HG02884 (cell line): ENCODE measurements at regions not wholly inside any gene's neighbourhood (a gene's known extent, or its start where the extent isn't known, plus 50 kb on each side); places are given as distances from the start of the nearest gene placed in this dataset.

Source experiments
- ATAC-seq: cut with Tn5 transposase; IDR thresholded peaks from one replicate; pipeline ENCODE4 v1.9.1; 2021; ENCODE audit warnings: mild to moderate bottlenecking, moderate library complexity; ENCODE audit not compliant: unreplicated experiment

DNA sequence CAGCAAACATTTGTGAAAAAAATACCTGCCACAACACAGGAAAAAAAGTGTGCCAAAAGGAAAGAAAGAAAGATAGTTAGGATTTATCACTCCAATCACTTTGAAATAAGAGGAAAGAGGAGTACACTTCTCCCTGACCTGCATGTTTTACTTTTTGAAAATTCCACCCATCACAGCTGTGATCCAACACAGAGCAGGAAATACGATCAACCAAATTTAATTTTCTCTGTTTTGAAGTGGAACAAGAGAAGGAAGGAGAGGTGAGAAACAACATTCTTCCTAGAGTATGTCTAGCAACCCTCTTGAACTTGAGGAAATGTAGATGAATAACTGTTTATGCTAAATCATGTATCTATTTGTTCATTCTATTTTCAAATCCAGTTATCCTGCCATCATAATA lies 284.7 kb upstream of the SYT1 start:
- no peak for ATAC-seq

DNA sequence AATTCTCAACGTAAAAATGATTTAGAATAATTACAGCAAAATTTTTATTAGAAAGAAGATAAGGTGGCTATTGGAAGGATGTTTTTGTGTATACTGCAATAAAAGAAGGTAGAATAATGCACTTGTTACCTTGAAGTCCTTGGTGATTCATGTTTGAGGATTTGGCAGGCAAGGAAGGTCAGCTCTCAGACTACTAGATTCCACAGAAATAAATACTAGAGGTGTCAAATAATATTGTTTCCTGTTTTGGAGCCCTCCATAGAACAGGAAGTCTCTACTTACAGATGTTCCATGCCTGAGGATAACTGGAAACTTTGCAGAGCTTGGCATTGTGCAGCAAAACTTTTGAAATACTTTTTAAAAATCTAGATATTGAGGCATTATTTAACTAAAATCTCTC lies 284.3 kb upstream of the SYT1 start:
- ATAC-seq, result no peak

GRCh38 chr12:78584695-78585094 lies 279.9 kb upstream of the SYT1 start:
- ATAC-seq, result no peak

GRCh38 chr12:78585132-78585531 lies 279.4 kb upstream of the SYT1 start:
- ATAC-seq, result no peak

DNA sequence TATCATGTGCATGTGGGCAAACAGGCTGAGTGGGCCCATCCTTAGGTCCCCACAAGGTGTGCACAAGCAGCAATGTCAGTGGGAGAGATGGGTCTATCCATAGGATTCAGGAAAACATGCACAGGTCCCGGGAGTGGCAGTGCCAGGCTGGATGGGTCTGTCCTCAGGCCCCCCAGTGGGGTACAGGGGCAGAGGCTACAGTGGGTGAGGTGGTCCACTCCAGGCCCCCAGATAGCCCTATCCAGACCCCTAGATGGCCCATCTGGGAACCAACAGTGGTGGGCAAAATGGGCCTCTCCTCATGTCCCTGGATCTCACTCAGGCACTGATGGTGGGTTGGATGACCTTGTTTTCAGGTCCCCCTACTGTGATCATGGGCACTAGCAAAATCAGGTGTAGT lies 277.8 kb upstream of the SYT1 start:
- no peak for ATAC-seq

- no peak for ATAC-seq
Measured at GRCh38 chr12:78599366-78599765, 265.2 kb upstream of the SYT1 start.

DNA sequence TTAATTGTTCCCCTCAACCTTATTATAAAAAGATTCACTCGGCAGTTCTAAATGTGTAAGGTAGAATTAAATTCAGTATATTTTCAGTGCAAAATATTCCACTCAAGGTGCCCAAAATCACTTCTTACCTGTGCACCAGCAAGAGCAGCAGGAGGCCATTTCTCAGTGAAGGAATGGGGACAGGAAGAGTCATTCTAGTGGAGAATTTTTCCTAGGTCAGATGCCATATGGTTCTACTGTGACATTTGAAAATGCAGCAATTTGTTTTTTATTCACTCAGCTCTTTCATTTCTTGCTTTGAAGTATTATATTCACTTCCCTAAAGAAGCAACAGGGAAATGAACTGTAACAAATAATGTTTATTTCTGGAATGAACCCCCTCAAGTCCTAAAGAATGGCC lies 264.0 kb upstream of the SYT1 start:
- ATAC-seq, result no peak

DNA sequence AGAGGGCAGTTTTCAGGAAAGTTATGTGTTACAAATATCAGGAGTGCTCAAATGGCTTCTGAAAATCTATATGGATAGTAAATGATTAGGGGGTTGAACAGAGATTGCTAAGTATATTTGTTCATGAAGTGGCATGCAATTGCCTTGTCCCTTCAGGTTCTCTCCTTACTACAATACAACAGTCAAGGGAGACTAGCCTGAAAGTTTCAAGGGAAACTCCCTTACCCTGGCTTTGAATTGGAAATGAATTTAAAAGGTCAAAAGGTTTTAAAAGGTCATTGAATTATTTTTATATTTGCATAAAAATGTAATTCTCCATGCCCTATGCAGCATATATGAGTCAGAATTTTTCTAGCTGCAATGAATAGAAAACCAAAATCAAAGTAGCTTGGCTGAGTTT lies 253.1 kb upstream of the SYT1 start:
- ATAC-seq, result no peak

GRCh38 chr12:78612190-78612589 lies 252.4 kb upstream of the SYT1 start:
- no peak for ATAC-seq

DNA sequence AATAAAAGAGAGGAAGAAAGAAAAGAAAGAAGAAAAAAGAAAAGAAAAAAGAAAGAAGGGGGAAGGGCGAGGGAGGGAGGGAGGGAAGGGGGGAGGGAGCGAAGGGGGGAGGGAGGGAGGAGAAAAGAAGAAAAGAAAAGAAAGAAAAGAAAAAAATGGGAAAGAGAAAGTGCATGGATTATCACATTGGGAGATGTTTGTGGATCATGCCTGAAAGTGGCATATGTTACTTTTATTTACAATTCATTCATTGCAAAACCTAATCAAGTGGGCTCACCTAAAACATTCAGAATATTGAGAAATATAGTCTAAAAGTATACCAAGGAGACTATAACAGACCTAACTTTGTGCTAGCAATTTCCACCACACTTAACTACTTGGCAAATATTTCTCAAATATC lies 246.9 kb upstream of the SYT1 start:
- ATAC-seq, result no peak

DNA sequence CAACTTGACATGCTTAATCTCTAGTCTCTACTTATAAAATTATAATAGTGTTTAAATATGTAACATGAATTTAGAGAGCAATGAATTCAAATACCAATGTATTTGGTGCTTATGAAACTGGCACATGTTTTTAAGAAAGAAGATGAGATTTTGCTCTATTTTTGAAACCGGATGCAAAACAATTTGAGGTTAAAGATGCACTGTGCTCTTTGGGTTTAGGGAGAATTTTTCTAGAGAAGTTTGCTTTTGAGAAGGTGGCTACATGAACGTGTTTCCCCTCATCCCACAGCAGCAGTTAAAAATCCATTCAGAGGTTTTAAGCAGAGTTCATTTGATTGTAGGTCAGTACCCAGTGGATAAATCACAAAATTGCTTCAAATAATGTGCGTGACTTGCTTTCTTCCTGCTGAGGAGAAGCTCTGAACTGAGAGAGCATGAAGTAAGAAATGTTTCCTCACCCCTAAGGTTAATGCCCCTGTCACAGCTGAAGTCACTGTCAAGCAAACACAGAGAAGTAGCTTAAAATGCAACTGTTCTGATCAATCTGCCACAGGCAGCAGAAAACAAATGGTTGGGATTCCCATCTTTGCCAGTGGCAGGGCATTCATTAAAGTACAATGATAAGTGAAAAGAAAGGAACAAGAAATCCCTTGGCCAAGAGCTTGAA lies 241.9 kb upstream of the SYT1 start:
- no peak for ATAC-seq

- ATAC-seq, result no peak
Measured at GRCh38 chr12:78628491-78629100, 236.0 kb upstream of the SYT1 start.

DNA sequence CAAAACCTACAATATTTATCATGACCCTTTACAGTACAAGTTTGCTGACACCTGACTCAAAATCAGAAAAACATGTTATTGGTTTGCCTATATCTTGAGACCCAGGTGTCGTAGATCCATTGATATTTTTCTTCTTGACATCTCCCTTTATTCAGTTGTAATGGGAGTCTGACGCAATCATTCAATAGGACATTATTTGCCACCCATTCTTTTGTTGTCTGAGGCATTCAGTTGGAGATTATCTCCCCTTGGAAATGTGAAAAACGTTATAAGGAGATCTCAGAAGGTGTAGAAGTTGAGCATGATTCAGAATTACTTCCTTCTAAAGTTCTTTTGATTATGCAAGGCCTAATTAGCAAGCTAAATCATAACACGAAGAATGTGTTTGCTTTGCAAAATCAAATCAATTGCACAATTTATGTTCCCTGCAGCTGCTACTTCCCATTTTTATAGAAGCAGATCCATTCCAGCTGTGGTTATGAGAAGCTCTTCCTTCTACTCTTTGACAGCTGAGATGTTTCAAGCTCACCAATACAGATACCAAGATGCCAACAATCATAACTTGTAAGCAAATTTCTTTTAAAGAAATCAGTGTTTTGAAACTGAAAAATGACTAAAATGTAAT lies 228.2 kb upstream of the SYT1 start:
- ATAC-seq, result no peak

- ATAC-seq, result no peak
Measured at GRCh38 chr12:78641837-78642423, 222.6 kb upstream of the SYT1 start.

- no peak for ATAC-seq
Measured at GRCh38 chr12:78645956-78646355, 218.6 kb upstream of the SYT1 start.

- ATAC-seq, result no peak
Measured at GRCh38 chr12:78651755-78652154, 212.8 kb upstream of the SYT1 start.

DNA sequence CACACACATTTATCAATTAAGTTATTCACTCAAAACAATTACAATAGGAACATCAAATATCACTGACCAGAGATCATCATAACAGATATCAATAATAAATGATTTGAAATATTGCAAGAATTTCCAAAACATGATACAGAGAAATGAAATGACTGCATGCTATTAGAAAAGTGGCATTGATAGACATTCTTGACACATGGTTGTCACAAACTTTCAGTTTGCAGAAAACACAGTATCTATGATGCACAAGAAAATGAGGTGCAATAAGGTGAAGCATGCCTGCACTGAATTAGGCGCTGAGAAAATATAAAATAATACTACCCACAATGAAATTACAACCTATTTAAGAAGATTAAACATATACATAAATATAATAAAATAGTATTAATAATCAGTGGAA lies 198.0 kb upstream of the SYT1 start:
- ATAC-seq, result no peak

GRCh38 chr12:78671295-78671694 lies 193.3 kb upstream of the SYT1 start:
- ATAC-seq, result no peak

DNA sequence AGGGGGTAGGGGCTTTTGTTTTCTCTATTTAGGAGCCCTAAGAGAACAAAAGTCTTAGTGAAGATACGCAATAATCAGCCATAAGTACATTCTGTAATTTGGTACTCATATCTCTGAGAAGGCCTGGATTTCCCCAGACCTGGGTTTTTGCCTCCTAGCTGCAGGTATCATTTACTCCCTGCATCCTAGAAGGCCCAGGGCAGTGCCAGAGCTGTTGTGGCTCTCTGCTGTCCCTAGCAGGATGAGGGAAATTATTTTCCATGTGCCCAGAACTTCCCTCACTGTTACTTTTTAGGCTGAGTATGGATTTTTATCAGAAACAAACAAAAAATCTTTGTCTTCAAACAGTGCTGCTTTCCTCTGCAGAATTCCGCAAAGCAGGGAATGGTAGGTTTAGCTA lies 192.5 kb upstream of the SYT1 start:
- no peak for ATAC-seq

DNA sequence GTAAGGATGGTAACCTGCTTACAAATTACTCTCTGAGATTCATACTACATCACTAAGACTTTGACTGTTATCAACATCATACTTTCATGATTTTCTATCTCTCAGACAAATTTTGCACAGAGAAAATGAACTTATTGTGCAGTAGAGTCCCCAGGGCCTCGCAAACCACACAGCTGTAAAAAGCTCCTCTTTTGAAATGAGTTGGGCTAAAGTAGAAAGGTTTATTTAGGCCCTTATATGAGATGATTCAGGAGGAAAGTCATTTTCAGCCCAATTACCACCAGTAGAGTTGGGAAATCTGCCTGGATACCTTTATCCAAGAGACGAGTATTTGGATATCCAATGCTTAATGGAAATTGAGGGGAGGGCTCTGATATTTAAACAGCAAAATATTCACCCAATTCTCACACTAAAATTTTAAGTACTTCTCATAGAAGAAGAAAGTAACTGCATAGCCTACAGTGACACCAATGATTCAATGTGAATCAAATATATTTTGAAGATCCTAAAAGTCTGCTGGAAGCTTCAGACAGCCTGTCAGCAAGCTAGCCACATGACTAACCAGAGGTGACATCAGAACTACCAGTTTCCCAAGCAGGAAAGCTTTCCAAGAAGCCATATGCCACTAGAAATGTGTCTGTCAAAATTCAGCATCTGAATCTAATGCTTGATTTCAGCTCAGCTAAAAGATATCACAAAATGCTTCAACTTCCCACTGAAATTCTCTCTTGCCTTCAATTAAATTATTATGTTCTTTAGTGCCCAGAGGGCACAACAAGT lies 190.1 kb upstream of the SYT1 start:
- no peak for ATAC-seq

DNA sequence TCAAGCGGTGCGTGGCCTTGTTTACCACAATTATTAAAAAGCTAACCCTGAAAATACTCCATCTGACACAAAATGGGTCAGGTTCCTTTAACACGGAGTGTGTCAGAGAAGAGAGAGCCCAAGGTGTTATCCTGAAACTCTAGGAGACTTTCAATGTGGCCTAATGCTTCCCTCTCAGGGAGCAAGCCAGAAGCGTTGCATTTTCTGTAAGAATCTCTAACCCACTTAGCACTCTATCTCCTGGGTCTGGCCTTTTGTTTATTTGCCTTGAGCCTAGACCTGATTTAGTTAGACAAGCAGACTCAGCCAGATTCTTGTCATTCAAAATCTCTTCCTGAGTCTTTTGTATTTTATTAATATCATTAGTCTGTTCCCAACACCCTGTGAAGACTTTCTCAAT lies 184.0 kb upstream of the SYT1 start:
- no peak for ATAC-seq
